GM23338 (cell line): ENCODE measurements at regions not wholly inside any gene's neighbourhood (a gene's known extent, or its start where the extent isn't known, plus 50 kb on each side); places are given as distances from the start of the nearest gene placed in this dataset.

Source experiments
- ATAC-seq: fragments of 200-7000 bp; cut with Tn5 transposase; 3 replicates; pipeline ENCODE4 v1.9.1; 2020
- DNase-seq: peaks from one replicate; pipeline ENCODE4 v3.0.0-alpha.2; 2015; ENCODE audit warnings: low spot score
- H2AFZ ChIP-seq: fragments of 200-600 bp; sonication (generic); 2 replicates; pipeline ENCODE4 v1.8.0; 2016; ENCODE audit warnings: antibody characterized with exemption, mild to moderate bottlenecking, moderate library complexity
- H3F3A ChIP-seq: fragments of 200-600 bp; sonication (generic); replicated peaks from 2 replicates; pipeline ENCODE4 v1.8.0; 2017; ENCODE audit warnings: antibody characterized with exemption, mixed run types, low read depth
- H3K27ac ChIP-seq: fragments of 200-600 bp; sonication (generic); 2 replicates; pipeline ENCODE4 v1.6.1; 2016; ENCODE audit warnings: low read depth
- H3K27me3 ChIP-seq: fragments of 200-600 bp; sonication (generic); 2 replicates; pipeline ENCODE4 v1.8.0; 2016; ENCODE audit warnings: mild to moderate bottlenecking, mixed run types, moderate library complexity; ENCODE audit not compliant: insufficient read depth
- H3K36me3 ChIP-seq: fragments of 200-600 bp; sonication (generic); 2 replicates; pipeline ENCODE4 v1.8.0; 2016; ENCODE audit warnings: mild to moderate bottlenecking; ENCODE audit not compliant: insufficient read depth
- H3K4me1 ChIP-seq: fragments of 200-600 bp; sonication (generic); 2 replicates; pipeline ENCODE4 v1.8.0; 2016; ENCODE audit warnings: mild to moderate bottlenecking, moderate library complexity; ENCODE audit not compliant: insufficient read depth
- H3K4me2 ChIP-seq: fragments of 200-600 bp; sonication (generic); 2 replicates; pipeline ENCODE4 v1.7.1; 2017; ENCODE audit warnings: mixed run types
- H3K4me3 ChIP-seq: fragments of 200-600 bp; sonication (generic); 2 replicates; pipeline ENCODE4 v1.6.1; 2016; ENCODE audit warnings: mixed run types
- H3K79me2 ChIP-seq: fragments of 200-600 bp; sonication (generic); replicated peaks from 2 replicates; pipeline ENCODE4 v1.8.0; 2017; ENCODE audit warnings: mild to moderate bottlenecking; ENCODE audit not compliant: insufficient read depth
- H3K9me2 ChIP-seq: fragments of 200-600 bp; sonication (generic); 2 replicates; pipeline ENCODE4 v1.8.0; 2017; ENCODE audit not compliant: insufficient read depth
- H4K20me1 ChIP-seq: fragments of 200-600 bp; sonication (generic); replicated peaks from 2 replicates; pipeline ENCODE4 v1.8.0; 2017; ENCODE audit warnings: mild to moderate bottlenecking; ENCODE audit not compliant: insufficient read depth
- H3K27ac Mint-ChIP-seq: 2 replicates; pipeline ENCODE4 v1.8.0; 2020; ENCODE audit warnings: inconsistent platforms, mild to moderate bottlenecking, moderate library complexity, mixed read lengths
- H3K27me3 Mint-ChIP-seq: 3 replicates; pipeline ENCODE4 v1.8.0; 2022; ENCODE audit warnings: low read depth, mild to moderate bottlenecking, moderate library complexity, mixed read lengths, inconsistent platforms; ENCODE audit not compliant: insufficient read depth, poor library complexity
- H3K36me3 Mint-ChIP-seq: 3 replicates; pipeline ENCODE4 v1.8.0; 2021; ENCODE audit warnings: low read depth, mild to moderate bottlenecking, inconsistent platforms, moderate library complexity, mixed read lengths
- H3K4me1 Mint-ChIP-seq: 3 replicates; pipeline ENCODE4 v1.8.0; 2020; ENCODE audit warnings: mild to moderate bottlenecking, inconsistent platforms, mixed read lengths
- H3K4me3 Mint-ChIP-seq: 3 replicates; pipeline ENCODE4 v1.8.0; 2021; ENCODE audit warnings: moderate library complexity, mild to moderate bottlenecking, inconsistent platforms, mixed read lengths
- H3K9me3 Mint-ChIP-seq: 3 replicates; pipeline ENCODE4 v1.8.0; 2020; ENCODE audit warnings: moderate library complexity, mild to moderate bottlenecking, inconsistent platforms, mixed read lengths
- CTCF ChIP-seq, 2 experiments: fragments of 200-600 bp in 1 of 2; sonication (generic) in 1 of 2; conservative IDR thresholded peaks; 2 replicates each; pipeline versions ENCODE4 v1.5.1 to v1.6.1; 2016 to 2017; ENCODE audit warnings: antibody characterized with exemption in 2 of 2, low read depth in 2 of 2, mild to moderate bottlenecking in 2 of 2, moderate library complexity in 1 of 2
- ETS1 ChIP-seq: IDR thresholded peaks from 2 replicates; pipeline ENCODE4 v1.6.1; 2016; ENCODE audit warnings: antibody characterized with exemption
- EZH2 ChIP-seq: fragments of 200-600 bp; sonication (generic); IDR thresholded peaks from one replicate; pipeline ENCODE4 v1.8.0; 2017; ENCODE audit warnings: antibody characterized with exemption, mild to moderate bottlenecking, low read depth; ENCODE audit not compliant: unreplicated experiment
- EZH2phosphoT487 ChIP-seq: fragments of 200-600 bp; sonication (generic); IDR thresholded peaks from one replicate; pipeline ENCODE4 v1.8.1; 2018; ENCODE audit warnings: antibody characterized with exemption; ENCODE audit not compliant: unreplicated experiment
- JUNB ChIP-seq: IDR thresholded peaks from one replicate; pipeline ENCODE4 v1.6.1; 2016; ENCODE audit warnings: antibody characterized with exemption; ENCODE audit not compliant: unreplicated experiment
- NANOG ChIP-seq: IDR thresholded peaks from 2 replicates; pipeline ENCODE4 v1.6.1; 2016; ENCODE audit warnings: antibody characterized with exemption, borderline replicate concordance
- POLR2AphosphoS5 ChIP-seq: IDR thresholded peaks from 2 replicates; pipeline ENCODE4 v1.6.1; 2016; ENCODE audit warnings: antibody characterized with exemption, low read depth
- REST ChIP-seq: IDR thresholded peaks from one replicate; pipeline ENCODE4 v1.6.1; 2018; ENCODE audit warnings: antibody characterized with exemption; ENCODE audit not compliant: unreplicated experiment
- STAT1 ChIP-seq: IDR thresholded peaks from one replicate; pipeline ENCODE4 v1.6.1; 2016; ENCODE audit warnings: antibody characterized with exemption; ENCODE audit not compliant: unreplicated experiment
- ZNF114 ChIP-seq: fragments of 250-450 bp; sonication (Bioruptor Pico); IDR thresholded peaks from 2 replicates; pipeline ENCODE4 v1.5.0; 2020; ENCODE audit warnings: mild to moderate bottlenecking, moderate library complexity
- ZNF331 ChIP-seq: fragments of 250-450 bp; sonication (Bioruptor Pico); IDR thresholded peaks from 2 replicates; pipeline ENCODE4 v1.5.0; 2020; ENCODE audit warnings: low read depth, mild to moderate bottlenecking, moderate library complexity
- ZNF462 ChIP-seq: fragments of 250-450 bp; sonication (Bioruptor Pico); IDR thresholded peaks from 2 replicates; pipeline ENCODE4 v1.5.0; 2020; ENCODE audit warnings: mild to moderate bottlenecking, moderate library complexity

GRCh38 chr3:187889106-187889505, 143.8 kb upstream of the BCL6 start (continued):
- TF ChIP-seq JUNB (no peak), EZH2phosphoT487 (no peak), ZNF114 (CRISPR knock-in tag) (no peak), EZH2 (no peak), NANOG (no peak)

- Mint-ChIP-seq H3K36me3 (peaks cover 4% of the 10 kb centered on the region; the same call in 2 of the 3 replicates), H3K4me1 (peaks cover 5% of the 10 kb centered on the region), H3K4me3 (no peak overlapping the region), H3K9me3 (peaks cover 8% of the 10 kb centered on the region; the same call in 2 of the 3 replicates), H3K27ac (no peak overlapping the region), H3K27me3 (no peaks in the 10 kb centered on the region)
- H3K36me3 ChIP-seq = no peaks in the 10 kb centered on the region; the same call in 1 of the 2 replicates
- no peaks in the 10 kb centered on the region for H3F3A ChIP-seq
- peak overlapping the region; percentile 65 for H3K4me2 ChIP-seq
- no peaks in the 10 kb centered on the region for H4K20me1 ChIP-seq
- peak overlapping the region; percentile 29 for H3K4me3 ChIP-seq
- peak overlapping the region; percentile 78; the same call in 1 of the 2 replicates for H2AFZ ChIP-seq
- H3K4me1 ChIP-seq = no peaks in the 10 kb centered on the region
- H3K27me3 ChIP-seq = no peaks in the 10 kb centered on the region
- no peaks in the 10 kb centered on the region for H3K79me2 ChIP-seq
- DNase-seq (no peak), ATAC-seq (no peak)
- H3K9me2 ChIP-seq = no peaks in the 10 kb centered on the region
- H3K27ac ChIP-seq = no peak overlapping the region
- no peak for TF ChIP-seq EZH2phosphoT487
- no peak for TF ChIP-seq STAT1
- no peak for TF ChIP-seq POLR2AphosphoS5
- no peak for TF ChIP-seq ZNF331 (CRISPR knock-in tag)
- TF ChIP-seq REST = no peak
- TF ChIP-seq CTCF (conservative IDR thresholded peaks at IDR 0.05; ENCODE audit: low read depth in 2 of 2) = no peak
- TF ChIP-seq ETS1 = no peak
- no peak for TF ChIP-seq NANOG
- no peak for TF ChIP-seq ZNF462 (CRISPR knock-in tag)
Measured at GRCh38 chr3:187889601-187890404, 144.5 kb upstream of the BCL6 start.
